ENCODE measurements at regions not wholly inside any gene's neighbourhood (a gene's known extent, or its start where the extent isn't known, plus 50 kb on each side); places are given as distances from the start of the nearest gene placed in this dataset.

GRCh38 chr6:144834426-144835038 lies 549.4 kb downstream of the UTRN start:
- H3K27me3 ChIP-seq (replicated peaks in 1 of 4; ENCODE audit: control extremely low read depth in 1 of 4, control insufficient read depth in 3 of 4, insufficient read depth in 4 of 4, low read length in 3 of 4): no peaks in the 10 kb centered on the region
- no peaks in the 10 kb centered on the region for H3K9me3 Mint-ChIP-seq (ENCODE audit: insufficient read depth)

More at GRCh38 chr6:144834426-144835038, 549.4 kb downstream of the UTRN start:
- Histone ChIP-seq H3K36me3 (replicated peaks in 1 of 2; ENCODE audit: control extremely low read depth in 1 of 2, control insufficient read depth in 1 of 2, extremely low read depth in 1 of 2, insufficient read depth in 2 of 2, low read length in 1 of 2) (peaks cover 39 to 71% of the 10 kb centered on the region in 2 experiments), H3K4me3 (ENCODE audit: control extremely low read depth in 1 of 5, extremely low read depth in 1 of 5, insufficient read depth in 1 of 5, low read depth in 2 of 5, low read length in 4 of 5) (no peak overlapping the region), H3K9me3 (ENCODE audit: control extremely low read depth in 1 of 3, control insufficient read depth in 2 of 3, insufficient read depth in 1 of 3, low read length in 2 of 3) (no peaks in the 10 kb centered on the region), H3K9ac (ENCODE audit: low read length) (no peak overlapping the region), H3K4me2 (replicated peaks; ENCODE audit: low read depth, low read length, poor library complexity, severe bottlenecking) (no peak overlapping the region), H4K20me1 (ENCODE audit: control insufficient read depth, insufficient read depth, low read length, poor library complexity, severe bottlenecking) (no peaks in the 10 kb centered on the region), H3K27ac (ENCODE audit: low read length in 2 of 2) (no peak overlapping the region), H2AFZ (ENCODE audit: insufficient read depth, low read depth, low read length, poor library complexity, severe bottlenecking) (no peak overlapping the region), H3K79me2 (ENCODE audit: control insufficient read depth, insufficient read depth, low read length) (no peaks in the 10 kb centered on the region), H3K4me1 (ENCODE audit: control insufficient read depth in 2 of 2, insufficient read depth in 2 of 2, low read length in 2 of 2) (no peaks in the 10 kb centered on the region)
- CTCF ChIA-PET: no interaction called here
- no peaks in the 10 kb centered on the region for H3K27me3 Mint-ChIP-seq
- ATAC-seq (ENCODE audit: low read depth): no peak
- POLR2A ChIA-PET: no interaction called here
- H3K27ac Mint-ChIP-seq: no peak overlapping the region
- no peak for DNase-seq
- H3K4me3 Mint-ChIP-seq: no peak overlapping the region
- WGBS (ENCODE audit: insufficient coverage): 99% methylated on average over 6 of the region's 6 CpGs
- no peaks in the 10 kb centered on the region for H3K4me1 Mint-ChIP-seq
- intact Hi-C loops (cut with micrococcal nuclease): no loop called here
- TF ChIP-seq EZH2 (IDR thresholded peaks at IDR 0.05; ENCODE audit: borderline replicate concordance, insufficient read depth, low read depth, low read length, poor library complexity, severe bottlenecking) (no peak), CTCF (IDR thresholded peaks at IDR 0.05) (no peak)
